LNCaP clone FGC (cell line): ENCODE measurements at regions not wholly inside any gene's neighbourhood (a gene's known extent, or its start where the extent isn't known, plus 50 kb on each side); places are given as distances from the start of the nearest gene placed in this dataset.

Source experiments
- DNase-seq: peaks from one replicate; pipeline ENCODE4 v3.0.0-alpha.2; 2011; ENCODE audit warnings: low read depth
- H3K4me3 ChIP-seq: 2 replicates; pipeline ENCODE4 v1.5.1; 2011; ENCODE audit warnings: mild to moderate bottlenecking, low read depth, low read length, control low read depth
- TF ChIP-seq, protein P1 (sequence below): IDR thresholded peaks from 2 replicates; pipeline ENCODE4 v1.5.1; 2012; ENCODE audit warnings: mild to moderate bottlenecking; ENCODE audit not compliant: control insufficient read depth, insufficient read depth; ENCODE audit errors: extremely low read depth

- DNase-seq = no peak
- H3K4me3 ChIP-seq = no peak overlapping the region
- TF ChIP-seq, protein P1, sequence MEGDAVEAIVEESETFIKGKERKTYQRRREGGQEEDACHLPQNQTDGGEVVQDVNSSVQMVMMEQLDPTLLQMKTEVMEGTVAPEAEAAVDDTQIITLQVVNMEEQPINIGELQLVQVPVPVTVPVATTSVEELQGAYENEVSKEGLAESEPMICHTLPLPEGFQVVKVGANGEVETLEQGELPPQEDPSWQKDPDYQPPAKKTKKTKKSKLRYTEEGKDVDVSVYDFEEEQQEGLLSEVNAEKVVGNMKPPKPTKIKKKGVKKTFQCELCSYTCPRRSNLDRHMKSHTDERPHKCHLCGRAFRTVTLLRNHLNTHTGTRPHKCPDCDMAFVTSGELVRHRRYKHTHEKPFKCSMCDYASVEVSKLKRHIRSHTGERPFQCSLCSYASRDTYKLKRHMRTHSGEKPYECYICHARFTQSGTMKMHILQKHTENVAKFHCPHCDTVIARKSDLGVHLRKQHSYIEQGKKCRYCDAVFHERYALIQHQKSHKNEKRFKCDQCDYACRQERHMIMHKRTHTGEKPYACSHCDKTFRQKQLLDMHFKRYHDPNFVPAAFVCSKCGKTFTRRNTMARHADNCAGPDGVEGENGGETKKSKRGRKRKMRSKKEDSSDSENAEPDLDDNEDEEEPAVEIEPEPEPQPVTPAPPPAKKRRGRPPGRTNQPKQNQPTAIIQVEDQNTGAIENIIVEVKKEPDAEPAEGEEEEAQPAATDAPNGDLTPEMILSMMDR = no peak
These were observed 322.2 kb upstream of the SEMA6D start for GRCh38 chr15:47395076-47395475.

DNA sequence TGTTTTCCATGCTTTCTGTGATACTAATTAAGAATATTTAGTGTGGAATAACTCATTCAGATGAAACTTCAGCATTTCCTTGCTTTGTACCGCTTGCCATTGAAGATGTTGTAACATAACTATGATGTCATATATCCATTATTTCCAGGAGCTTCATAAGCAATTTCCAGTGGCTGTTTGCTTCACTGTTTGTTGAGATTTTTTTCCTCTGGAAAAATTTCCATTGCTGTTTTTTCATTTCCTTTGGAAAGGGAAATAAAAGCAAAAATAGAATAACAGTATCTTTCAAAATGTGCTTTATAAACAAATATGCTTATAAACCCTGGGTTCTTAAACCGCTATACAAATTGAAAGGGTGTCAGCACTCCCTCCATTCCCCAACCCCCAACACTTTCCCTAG lies 319.6 kb upstream of the SEMA6D start:
- TF ChIP-seq, protein P1 = no peak
- no peak overlapping the region for H3K4me3 ChIP-seq
- DNase-seq = no peak

DNA sequence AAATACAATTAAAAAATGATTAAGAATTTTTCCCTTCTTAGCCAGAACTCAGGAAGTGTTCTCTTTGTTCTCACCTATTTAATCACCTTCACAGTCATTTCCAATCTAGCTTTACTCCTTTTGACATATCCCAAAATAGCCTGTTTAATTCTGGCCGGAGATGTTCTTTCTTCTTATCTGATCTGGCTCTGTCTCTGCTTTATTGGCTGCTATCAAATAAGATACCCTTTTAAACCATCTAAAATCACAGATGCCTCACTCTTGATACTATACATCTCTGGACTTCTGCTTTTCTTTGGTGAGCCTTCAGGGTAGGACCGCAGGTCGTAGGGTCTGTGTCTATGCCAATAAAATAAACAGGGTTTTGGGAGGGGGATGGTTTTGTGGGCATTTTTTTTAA lies 319.2 kb upstream of the SEMA6D start:
- no peak overlapping the region for H3K4me3 ChIP-seq
- DNase-seq = peak; percentile 63
- TF ChIP-seq, protein P1 = no peak

DNA sequence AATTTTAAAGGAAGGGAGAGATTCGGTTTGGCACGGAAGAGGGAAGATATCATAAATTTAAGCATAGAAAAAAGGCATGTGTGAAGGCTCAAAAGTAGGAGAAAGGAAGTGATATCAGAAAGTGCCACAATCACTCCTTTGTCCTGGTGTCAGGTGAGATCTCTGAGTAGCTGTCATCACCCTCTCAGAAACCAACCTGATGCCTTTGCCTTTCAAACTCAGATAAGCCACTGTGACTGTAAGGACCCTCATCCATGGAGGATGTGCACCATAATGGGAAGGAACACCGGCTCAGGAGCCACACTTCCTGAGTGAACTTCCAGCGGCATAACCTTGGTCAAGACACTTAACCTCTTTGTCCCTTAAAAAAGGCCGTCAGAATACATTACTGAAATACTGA lies 318.7 kb upstream of the SEMA6D start:
- TF ChIP-seq, protein P1 = no peak
- no peak for DNase-seq
- no peak overlapping the region for H3K4me3 ChIP-seq

DNA sequence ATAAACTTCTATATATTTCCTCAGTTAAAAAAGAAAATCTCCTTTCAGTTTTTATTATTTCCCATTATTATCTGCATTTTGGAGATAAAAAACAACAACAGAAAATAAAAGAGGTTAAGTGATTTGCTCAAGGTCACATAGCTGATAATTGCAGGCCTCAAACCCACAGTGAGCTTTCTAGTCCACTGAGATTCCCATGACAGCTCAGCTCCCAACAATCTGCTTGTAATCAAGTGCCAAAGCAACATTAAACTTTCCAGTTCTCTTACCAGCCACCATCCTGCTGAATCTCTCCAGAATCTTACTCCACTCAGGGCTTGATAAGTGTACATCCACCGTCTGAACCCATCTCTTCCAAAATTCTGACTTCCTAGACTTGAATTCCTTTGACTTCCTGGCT lies 318.2 kb upstream of the SEMA6D start:
- H3K4me3 ChIP-seq = no peak overlapping the region
- no peak for DNase-seq
- TF ChIP-seq, protein P1 = no peak

GRCh38 chr15:47400603-47401002 lies 316.7 kb upstream of the SEMA6D start:
- TF ChIP-seq, protein P1 = no peak
- no peak overlapping the region for H3K4me3 ChIP-seq
- no peak for DNase-seq

GRCh38 chr15:47401427-47401826 lies 315.9 kb upstream of the SEMA6D start:
- TF ChIP-seq, protein P1 = no peak
- DNase-seq = no peak
- no peak overlapping the region for H3K4me3 ChIP-seq
